ENCODE measurements at regions not wholly inside any gene's neighbourhood (a gene's known extent, or its start where the extent isn't known, plus 50 kb on each side); places are given as distances from the start of the nearest gene placed in this dataset.

- DNase-seq = no peak
Measured at GRCh38 chr15:31925541-31925940, 104.8 kb upstream of the CHRNA7 start.

DNA sequence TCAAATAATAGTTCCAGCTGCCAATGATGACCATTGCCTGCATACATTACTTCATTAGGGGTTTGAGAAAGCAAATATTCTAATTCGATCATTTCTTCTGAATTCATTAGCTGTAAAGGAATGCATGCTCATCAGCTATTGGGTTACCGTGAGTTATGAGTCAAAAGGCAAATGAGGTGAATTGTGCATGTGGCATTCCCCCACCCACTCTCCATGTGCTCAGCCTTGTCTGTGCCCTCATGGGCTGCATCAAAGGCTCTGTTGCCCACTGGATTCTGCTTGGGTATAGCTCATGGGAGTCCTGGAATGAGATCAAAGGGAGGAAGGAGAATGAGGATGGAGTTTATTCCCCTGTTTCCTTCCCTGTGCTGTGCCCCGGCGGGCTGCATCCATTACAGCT, 99.3 kb upstream of the CHRNA7 start:
- DNase-seq = no peak

DNA sequence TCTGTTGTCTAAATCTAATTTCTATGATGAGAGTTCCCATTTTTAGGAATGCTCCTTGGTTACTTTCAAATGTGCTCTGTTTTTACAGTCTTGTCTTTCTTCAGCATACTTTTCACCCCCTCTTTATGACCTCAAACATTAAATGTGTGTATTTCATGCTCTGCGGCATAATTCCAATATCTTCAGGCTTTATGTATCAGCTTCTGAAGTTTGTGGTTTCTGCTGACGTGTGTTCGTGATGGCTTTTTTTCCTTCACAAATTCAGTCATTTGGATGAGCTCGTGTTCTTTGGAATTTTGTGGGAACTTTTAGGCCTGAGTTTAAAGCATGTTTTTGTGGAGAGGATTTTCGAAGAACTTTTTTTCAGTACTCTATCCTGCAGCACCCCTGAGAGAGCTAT, 97.7 kb upstream of the CHRNA7 start:
- DNase-seq = no peak

GRCh38 chr15:31934821-31935220, 95.5 kb upstream of the CHRNA7 start:
- DNase-seq = no peak

DNA sequence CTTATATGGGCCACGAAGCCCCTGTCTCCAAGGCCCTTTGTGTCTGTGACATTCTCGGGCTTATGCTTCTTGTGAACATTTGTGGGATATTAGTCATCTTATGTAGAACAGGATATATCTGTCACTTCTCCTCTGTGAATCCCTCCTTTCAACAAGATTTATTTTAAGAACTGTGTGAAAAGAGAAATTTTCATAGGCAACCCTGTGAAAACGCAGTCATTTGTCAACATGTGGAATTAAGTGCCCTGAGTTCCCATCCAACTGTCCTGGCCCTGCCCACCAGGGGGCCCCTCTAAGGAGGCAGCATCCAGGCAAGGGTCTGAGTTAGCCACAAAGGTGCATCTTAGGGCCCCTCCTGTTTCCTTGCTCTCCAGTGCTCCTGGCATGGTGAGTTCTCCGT, 76.8 kb upstream of the CHRNA7 start:
- no peak for DNase-seq

DNA sequence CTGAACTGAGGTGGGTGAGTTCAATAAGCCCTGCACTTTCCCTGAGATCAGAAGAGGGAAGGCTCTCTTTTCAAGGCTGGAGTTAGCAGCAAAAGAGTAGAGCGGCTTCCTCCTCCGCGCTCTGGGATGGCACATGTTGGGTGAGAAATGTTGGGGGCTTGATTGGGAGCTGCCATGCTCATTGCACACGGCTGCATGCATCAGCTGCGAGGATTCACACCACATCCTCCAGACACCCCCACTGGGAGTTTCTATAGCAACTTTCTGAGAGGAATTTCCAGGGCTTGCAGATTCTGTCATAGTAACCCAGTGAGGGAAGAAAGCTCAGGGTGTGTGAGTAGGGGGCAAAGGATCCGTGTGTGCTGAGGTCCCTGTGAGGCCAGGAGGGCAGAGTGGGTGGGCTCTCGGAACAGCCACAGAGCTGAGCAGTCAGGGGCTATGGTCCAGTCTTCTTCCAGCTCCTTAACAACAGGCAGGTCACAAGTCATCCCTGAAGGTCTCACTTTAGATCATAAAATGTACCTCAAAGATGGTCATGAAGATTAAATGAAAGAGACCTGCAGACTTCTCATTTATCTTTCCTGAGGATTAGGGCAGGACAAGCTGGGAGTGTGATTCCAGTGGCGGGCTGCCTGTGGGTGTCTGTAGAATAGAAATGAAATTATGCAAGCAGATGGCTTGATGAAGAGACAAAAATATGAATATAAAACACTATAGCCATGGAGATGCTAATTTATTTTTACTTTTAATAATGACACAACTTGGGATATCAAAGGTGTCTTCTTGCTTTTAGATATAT, 75.7 kb upstream of the CHRNA7 start:
- DNase-seq = no peak

- DNase-seq = no peak
Measured at GRCh38 chr15:31955734-31956133, 74.6 kb upstream of the CHRNA7 start.

DNA sequence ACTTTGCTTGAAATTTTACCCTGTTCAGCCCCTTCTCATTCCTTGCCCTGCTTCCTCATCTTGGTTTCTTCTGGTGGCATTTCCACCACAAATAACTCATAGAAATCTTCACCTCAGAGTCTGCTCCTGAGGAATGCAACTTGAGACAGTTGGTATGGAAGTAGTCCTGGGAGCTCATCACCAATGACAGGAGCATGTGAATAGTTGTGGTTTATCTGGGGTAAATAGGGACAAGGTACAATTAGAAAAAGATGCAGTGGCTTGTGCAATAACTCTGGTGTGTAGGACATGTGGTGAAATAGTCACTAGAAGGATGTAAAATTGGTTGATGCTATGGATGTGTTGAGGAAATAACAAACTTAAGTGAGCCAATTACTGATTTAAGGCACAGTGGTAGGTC, 72.7 kb upstream of the CHRNA7 start:
- DNase-seq = no peak

- no peak for DNase-seq
Measured at GRCh38 chr15:31964586-31965307, 65.6 kb upstream of the CHRNA7 start.

DNA sequence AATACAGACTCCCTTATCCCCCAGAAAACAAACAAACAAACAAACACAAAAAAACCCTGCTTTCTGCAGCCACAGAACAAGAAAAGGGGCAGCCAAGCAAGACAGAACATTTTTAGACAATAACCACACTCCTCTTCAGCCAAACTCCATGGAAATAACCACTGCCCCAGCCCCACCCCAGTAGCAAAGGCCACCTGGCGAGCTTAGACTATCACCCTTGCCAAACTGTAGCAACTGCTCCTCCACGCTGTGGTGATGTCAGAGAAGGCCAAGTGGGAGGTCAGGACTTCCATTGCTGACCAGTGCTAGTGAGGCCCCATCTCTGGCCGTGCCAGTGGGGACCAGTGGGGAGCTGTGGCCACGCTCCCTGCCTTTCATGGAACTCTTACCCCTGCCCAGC, 60.3 kb upstream of the CHRNA7 start:
- DNase-seq = no peak

DNA sequence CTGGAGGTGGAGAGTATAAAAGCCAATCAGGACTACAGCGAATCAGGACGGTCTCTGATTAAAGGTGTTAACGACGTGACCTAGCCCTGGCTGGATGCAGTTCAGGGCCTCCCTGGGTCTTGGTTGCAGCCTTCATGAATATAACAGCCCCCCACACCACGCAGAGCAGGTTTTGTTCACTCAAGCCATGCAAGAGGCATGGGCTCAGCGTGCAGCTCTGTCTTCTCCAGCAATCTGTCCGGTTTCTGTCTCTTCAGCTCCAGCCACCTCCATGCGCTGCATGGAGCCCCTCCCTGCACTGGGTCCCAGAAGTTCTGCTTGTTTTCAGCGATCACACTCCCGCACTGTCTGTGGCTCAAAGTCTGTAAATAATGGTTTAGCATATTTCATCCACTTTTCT, 57.1 kb upstream of the CHRNA7 start:
- no peak for DNase-seq

- no peak for DNase-seq
Measured at GRCh38 chr15:31974154-31974794, 56.0 kb upstream of the CHRNA7 start.

GRCh38 chr15:31974855-31975829, 55.2 kb upstream of the CHRNA7 start:
- peak; percentile 44 for DNase-seq

- DNase-seq = no peak
Measured at GRCh38 chr15:31975830-31976229, 54.5 kb upstream of the CHRNA7 start.

DNA sequence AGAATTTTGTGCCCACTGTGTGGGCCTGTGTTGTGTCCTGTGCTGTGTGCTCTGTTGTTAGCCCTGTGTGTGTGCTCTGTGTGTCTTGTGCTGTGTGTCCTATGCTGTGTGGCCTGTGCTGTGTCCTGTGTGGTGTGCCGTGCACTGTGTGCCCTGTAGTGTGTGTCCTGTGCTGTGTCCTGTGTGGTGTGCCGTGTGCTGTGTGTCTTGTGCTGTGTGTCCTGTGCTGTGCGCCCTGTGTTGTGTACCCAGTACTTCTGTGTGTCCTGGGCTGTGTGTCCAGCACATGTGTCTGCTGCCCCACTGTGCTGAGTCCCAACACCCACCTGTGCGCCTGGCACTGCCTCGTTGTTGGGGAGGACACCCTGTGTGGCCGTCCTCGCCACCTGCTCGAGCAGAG, 53.2 kb upstream of the CHRNA7 start:
- no peak for DNase-seq

- DNase-seq = peak; percentile 64
Measured at GRCh38 chr15:31977812-31978661, 52.3 kb upstream of the CHRNA7 start.
